ENCODE measurements at regions not wholly inside any gene's neighbourhood (a gene's known extent, or its start where the extent isn't known, plus 50 kb on each side); places are given as distances from the start of the nearest gene placed in this dataset.

GRCh38 chr4:138798404-138798803 is 217.2 kb upstream of the NOCT start:
- peaks cover 2% of the 10 kb centered on the region for H3K27me3 ChIP-seq
- no peak overlapping the region for H3K4me3 ChIP-seq

GRCh38 chr4:138797646-138798045 is 217.9 kb upstream of the NOCT start:
- Histone ChIP-seq H3K4me3 (no peak overlapping the region), H3K9me3 (no peaks in the 10 kb centered on the region), H3K27ac (no peak overlapping the region), H3K27me3 (no peaks in the 10 kb centered on the region), H3K4me1 (no peaks in the 10 kb centered on the region), H3K36me3 (no peaks in the 10 kb centered on the region)
- in situ Hi-C loops (cut with MboI; ENCODE audit: low pct_ligation_motif_present in 1 of 4, low pct_unique_long_range_greater_than_20kb in 1 of 4, low sequenced_read_pairs in 3 of 4) = no loop called here
- intact Hi-C loops (cut with DNase I; ENCODE audit: low total_unique reads) = no loop called here
- no peak for TF ChIP-seq EP300 (IDR thresholded peaks at IDR 0.05; ENCODE audit: low read depth)
- TF ChIP-seq POLR2A (IDR thresholded peaks at IDR 0.05) = no peak
- TF ChIP-seq, protein P1, sequence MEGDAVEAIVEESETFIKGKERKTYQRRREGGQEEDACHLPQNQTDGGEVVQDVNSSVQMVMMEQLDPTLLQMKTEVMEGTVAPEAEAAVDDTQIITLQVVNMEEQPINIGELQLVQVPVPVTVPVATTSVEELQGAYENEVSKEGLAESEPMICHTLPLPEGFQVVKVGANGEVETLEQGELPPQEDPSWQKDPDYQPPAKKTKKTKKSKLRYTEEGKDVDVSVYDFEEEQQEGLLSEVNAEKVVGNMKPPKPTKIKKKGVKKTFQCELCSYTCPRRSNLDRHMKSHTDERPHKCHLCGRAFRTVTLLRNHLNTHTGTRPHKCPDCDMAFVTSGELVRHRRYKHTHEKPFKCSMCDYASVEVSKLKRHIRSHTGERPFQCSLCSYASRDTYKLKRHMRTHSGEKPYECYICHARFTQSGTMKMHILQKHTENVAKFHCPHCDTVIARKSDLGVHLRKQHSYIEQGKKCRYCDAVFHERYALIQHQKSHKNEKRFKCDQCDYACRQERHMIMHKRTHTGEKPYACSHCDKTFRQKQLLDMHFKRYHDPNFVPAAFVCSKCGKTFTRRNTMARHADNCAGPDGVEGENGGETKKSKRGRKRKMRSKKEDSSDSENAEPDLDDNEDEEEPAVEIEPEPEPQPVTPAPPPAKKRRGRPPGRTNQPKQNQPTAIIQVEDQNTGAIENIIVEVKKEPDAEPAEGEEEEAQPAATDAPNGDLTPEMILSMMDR (IDR thresholded peaks at IDR 0.05) = no peak
- TF ChIP-seq POLR2AphosphoS5 (IDR thresholded peaks at IDR 0.05) = no peak
- 86 to 100% methylated on average over 2 of the region's 2 CpGs for WGBS, 2 donors (ENCODE audit: low coverage in 1 of 2)
- no peak for DNase-seq

More at GRCh38 chr4:138798404-138798803, 217.2 kb upstream of the NOCT start:
- H3K9me3 ChIP-seq = no peaks in the 10 kb centered on the region
- in situ Hi-C loops (cut with MboI; ENCODE audit: low pct_ligation_motif_present in 1 of 4, low pct_unique_long_range_greater_than_20kb in 1 of 4, low sequenced_read_pairs in 3 of 4) (no loop called here), intact Hi-C loops (cut with DNase I; ENCODE audit: low total_unique reads) (no loop called here)
- DNase-seq = no peak
- H3K4me1 ChIP-seq = no peaks in the 10 kb centered on the region
- H3K27ac ChIP-seq = no peak overlapping the region
- WGBS, 2 donors (ENCODE audit: low coverage in 1 of 2) = 65 to 66% methylated on average over 4 of the region's 4 CpGs
- no peaks in the 10 kb centered on the region for H3K36me3 ChIP-seq
- TF ChIP-seq POLR2A (IDR thresholded peaks at IDR 0.05) = no peak
- TF ChIP-seq EP300 (IDR thresholded peaks at IDR 0.05; ENCODE audit: low read depth) = no peak
- TF ChIP-seq, protein P1 (IDR thresholded peaks at IDR 0.05) = no peak
- TF ChIP-seq POLR2AphosphoS5 (IDR thresholded peaks at IDR 0.05) = no peak

DNA sequence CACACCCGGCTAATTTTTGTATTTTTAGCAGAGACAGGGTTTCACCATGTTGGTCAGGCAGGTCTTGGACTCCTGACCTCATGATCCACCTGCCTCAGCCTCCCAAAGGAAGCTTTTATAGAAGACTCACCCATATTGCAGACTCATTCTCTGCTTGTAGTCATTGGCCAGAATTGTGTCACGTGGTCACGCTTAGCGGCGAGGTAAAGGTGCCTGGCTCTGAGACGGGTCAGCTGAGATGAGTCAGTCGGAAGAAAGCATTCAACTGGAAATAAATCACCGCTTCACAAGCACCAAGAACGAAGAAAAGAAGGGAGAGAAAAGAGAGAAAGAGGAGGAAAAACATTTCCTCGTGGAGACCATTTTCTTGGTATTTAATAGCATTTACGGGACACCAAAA is 218.8 kb upstream of the NOCT start:
- in situ Hi-C loops (cut with MboI; ENCODE audit: low pct_ligation_motif_present in 1 of 4, low pct_unique_long_range_greater_than_20kb in 1 of 4, low sequenced_read_pairs in 3 of 4) = no loop called here
- Histone ChIP-seq H3K27me3 (no peaks in the 10 kb centered on the region), H3K36me3 (no peaks in the 10 kb centered on the region), H3K9me3 (no peaks in the 10 kb centered on the region), H3K27ac (no peak overlapping the region), H3K4me3 (no peak overlapping the region), H3K4me1 (no peaks in the 10 kb centered on the region)
- 73 to 86% methylated on average over 2 to 11 of the region's 11 CpGs for WGBS, 2 donors (ENCODE audit: low coverage in 1 of 2)
- no peak for DNase-seq
- TF ChIP-seq POLR2A (IDR thresholded peaks at IDR 0.05) = no peak
- TF ChIP-seq POLR2AphosphoS5 (IDR thresholded peaks at IDR 0.05) = no peak
- TF ChIP-seq, protein P1 (IDR thresholded peaks at IDR 0.05) = no peak
- no peak for TF ChIP-seq EP300 (IDR thresholded peaks at IDR 0.05; ENCODE audit: low read depth)
- intact Hi-C loops (cut with DNase I; ENCODE audit: low total_unique reads) = no loop called here

- H3K4me1 ChIP-seq = no peaks in the 10 kb centered on the region
- WGBS, 2 donors (ENCODE audit: low coverage in 1 of 2) = 66 to 77% methylated on average over 3 of the region's 3 CpGs
- no peak overlapping the region for H3K4me3 ChIP-seq
- no peaks in the 10 kb centered on the region for H3K36me3 ChIP-seq
- H3K27ac ChIP-seq = no peak overlapping the region
- intact Hi-C loops (cut with DNase I; ENCODE audit: low total_unique reads) (no loop called here), in situ Hi-C loops (cut with MboI; ENCODE audit: low pct_ligation_motif_present in 1 of 4, low pct_unique_long_range_greater_than_20kb in 1 of 4, low sequenced_read_pairs in 3 of 4) (no loop called here)
- DNase-seq = no peak
- H3K27me3 ChIP-seq = no peaks in the 10 kb centered on the region
- H3K9me3 ChIP-seq = no peaks in the 10 kb centered on the region
- TF ChIP-seq POLR2A (IDR thresholded peaks at IDR 0.05) = no peak
These were observed 224.8 kb upstream of the NOCT start for GRCh38 chr4:138790706-138791340.

DNA sequence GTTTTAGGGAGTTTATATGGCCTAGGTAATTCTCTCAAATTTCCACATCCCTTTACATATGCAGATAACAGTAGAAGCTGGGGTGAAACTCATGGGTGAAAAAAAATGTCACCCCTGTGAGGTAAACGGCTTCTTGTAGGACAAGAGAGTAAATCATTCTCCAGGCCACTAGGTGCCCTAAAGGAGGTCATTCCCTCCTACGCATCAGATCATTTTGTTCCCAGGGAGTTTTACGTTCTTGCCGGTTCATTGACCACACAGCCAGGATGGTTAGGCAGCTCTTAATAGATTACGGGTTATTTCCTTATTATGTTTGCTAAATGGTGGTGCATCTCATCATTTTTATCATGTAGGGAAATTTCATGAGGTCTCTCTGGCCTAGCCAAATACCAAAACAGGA is 225.8 kb upstream of the NOCT start:
- in situ Hi-C loops (cut with MboI; ENCODE audit: low pct_ligation_motif_present in 1 of 4, low pct_unique_long_range_greater_than_20kb in 1 of 4, low sequenced_read_pairs in 3 of 4) (no loop called here), intact Hi-C loops (cut with DNase I; ENCODE audit: low total_unique reads) (no loop called here)
- Histone ChIP-seq H3K27ac (no peak overlapping the region), H3K4me3 (no peak overlapping the region), H3K36me3 (no peaks in the 10 kb centered on the region), H3K9me3 (no peaks in the 10 kb centered on the region), H3K4me1 (no peaks in the 10 kb centered on the region), H3K27me3 (no peaks in the 10 kb centered on the region)
- 61 to 79% methylated on average over 4 to 5 of the region's 5 CpGs for WGBS, 2 donors (ENCODE audit: low coverage in 1 of 2)
- TF ChIP-seq POLR2A (IDR thresholded peaks at IDR 0.05) (no peak), POLR2AphosphoS5 (IDR thresholded peaks at IDR 0.05) (no peak), EP300 (IDR thresholded peaks at IDR 0.05; ENCODE audit: low read depth) (no peak)
- TF ChIP-seq, protein P1 (IDR thresholded peaks at IDR 0.05) = no peak
- DNase-seq = no peak
